ENCODE measurements at regions not wholly inside any gene's neighbourhood (a gene's known extent, or its start where the extent isn't known, plus 50 kb on each side); places are given as distances from the start of the nearest gene placed in this dataset.

GRCh38 chr5:8650186-8650585 is 781.2 kb downstream of the MTRR start:
- TF ChIP-seq CTCF (IDR thresholded peaks at IDR 0.05; ENCODE audit: low read depth, low read length, poor library complexity, severe bottlenecking) (no peak), EZH2phosphoT487 (IDR thresholded peaks at IDR 0.05; ENCODE audit: borderline replicate concordance, low read length) (no peak)
